ENCODE measurements at regions not wholly inside any gene's neighbourhood (a gene's known extent, or its start where the extent isn't known, plus 50 kb on each side); places are given as distances from the start of the nearest gene placed in this dataset.

GRCh38 chrX:9257718-9258420, 207.0 kb upstream of the TBL1X start:
- 48 to 61% methylated on average over 6 of the region's 6 CpGs for WGBS, 2 donors
- Histone ChIP-seq H3K27me3 (ENCODE audit: control insufficient read depth in 1 of 2, insufficient read depth in 2 of 2, low read length in 1 of 2) (no peaks in the 10 kb centered on the region), H3K4me1 (ENCODE audit: control insufficient read depth in 1 of 2, insufficient read depth in 2 of 2, low read length in 2 of 2) (no peaks in the 10 kb centered on the region), H3K9me3 (ENCODE audit: control insufficient read depth, low read length) (no peaks in the 10 kb centered on the region), H3K36me3 (ENCODE audit: control insufficient read depth in 1 of 2, insufficient read depth in 2 of 2, low read length in 1 of 2) (no peaks in the 10 kb centered on the region), H3K4me3 (ENCODE audit: low read length in 2 of 2) (no peak overlapping the region), H3K27ac (ENCODE audit: low read depth in 1 of 2, low read length in 2 of 2) (no peak overlapping the region)
- intact Hi-C loops (cut with DNase I) = no loop called here
- no peak for ATAC-seq (ENCODE audit: low FRiP score)
- no peak for DNase-seq

DNA sequence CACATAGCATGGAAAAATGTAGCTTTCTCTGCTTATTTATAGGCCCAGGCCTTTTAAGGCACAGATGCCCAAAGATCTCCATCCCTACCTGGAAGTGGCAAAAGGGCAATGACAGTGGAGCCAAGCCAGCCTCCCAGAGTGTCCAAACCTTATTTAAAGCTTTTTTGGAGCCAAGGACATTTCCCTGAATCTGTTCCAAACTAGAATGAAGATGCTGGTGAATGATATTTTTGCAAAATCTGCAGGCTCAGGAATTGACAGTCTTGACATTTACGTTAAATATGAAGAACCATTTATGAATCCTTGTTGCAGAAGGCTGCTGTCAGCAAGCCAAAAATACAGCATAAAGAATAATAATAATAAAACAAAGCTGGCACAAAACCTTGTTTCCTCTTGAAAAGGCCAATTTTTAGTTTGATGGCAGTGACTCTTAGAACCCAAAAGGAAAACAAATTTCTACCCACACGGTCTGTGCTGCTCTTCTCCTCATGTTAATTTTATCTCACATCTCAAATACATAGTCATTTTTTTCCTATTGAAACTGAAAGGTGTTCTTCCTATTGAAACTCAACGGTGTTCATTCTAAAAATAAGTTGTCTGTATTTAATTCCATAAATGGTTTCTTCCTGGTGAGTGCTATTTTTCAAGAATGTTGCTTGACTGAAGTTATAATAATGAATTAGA, 206.3 kb upstream of the TBL1X start:
- no peaks in the 10 kb centered on the region for H3K9me3 ChIP-seq (ENCODE audit: control insufficient read depth, low read length)
- ATAC-seq (ENCODE audit: low FRiP score) (no peak), DNase-seq (no peak)
- H3K36me3 ChIP-seq (ENCODE audit: control insufficient read depth in 1 of 2, insufficient read depth in 2 of 2, low read length in 1 of 2) = no peaks in the 10 kb centered on the region
- intact Hi-C loops (cut with DNase I) = no loop called here
- H3K27ac ChIP-seq (ENCODE audit: low read depth in 1 of 2, low read length in 2 of 2) = no peak overlapping the region
- no peak overlapping the region for H3K4me3 ChIP-seq (ENCODE audit: low read length in 2 of 2)
- WGBS, 2 donors = 31 to 48% methylated on average over 3 of the region's 3 CpGs
- no peaks in the 10 kb centered on the region for H3K27me3 ChIP-seq (ENCODE audit: control insufficient read depth in 1 of 2, insufficient read depth in 2 of 2, low read length in 1 of 2)
- H3K4me1 ChIP-seq (ENCODE audit: control insufficient read depth in 1 of 2, insufficient read depth in 2 of 2, low read length in 2 of 2) = no peaks in the 10 kb centered on the region

- no peak overlapping the region for H3K4me3 ChIP-seq (ENCODE audit: low read length in 2 of 2)
- H3K9me3 ChIP-seq (ENCODE audit: control insufficient read depth, low read length) = no peaks in the 10 kb centered on the region
- ATAC-seq (ENCODE audit: low FRiP score) (no peak), DNase-seq (no peak)
- no peak overlapping the region for H3K27ac ChIP-seq (ENCODE audit: low read depth in 1 of 2, low read length in 2 of 2)
- H3K4me1 ChIP-seq (ENCODE audit: control insufficient read depth in 1 of 2, insufficient read depth in 2 of 2, low read length in 2 of 2) = no peaks in the 10 kb centered on the region
- no peaks in the 10 kb centered on the region for H3K27me3 ChIP-seq (ENCODE audit: control insufficient read depth in 1 of 2, insufficient read depth in 2 of 2, low read length in 1 of 2)
- H3K36me3 ChIP-seq (ENCODE audit: control insufficient read depth in 1 of 2, insufficient read depth in 2 of 2, low read length in 1 of 2) = no peaks in the 10 kb centered on the region
- WGBS, 2 donors = 88 to 96% methylated on average over 1 of the region's 1 CpG
- intact Hi-C loops (cut with DNase I) = no loop called here
Observed at GRCh38 chrX:9260603-9261002, 204.3 kb upstream of the TBL1X start.

DNA sequence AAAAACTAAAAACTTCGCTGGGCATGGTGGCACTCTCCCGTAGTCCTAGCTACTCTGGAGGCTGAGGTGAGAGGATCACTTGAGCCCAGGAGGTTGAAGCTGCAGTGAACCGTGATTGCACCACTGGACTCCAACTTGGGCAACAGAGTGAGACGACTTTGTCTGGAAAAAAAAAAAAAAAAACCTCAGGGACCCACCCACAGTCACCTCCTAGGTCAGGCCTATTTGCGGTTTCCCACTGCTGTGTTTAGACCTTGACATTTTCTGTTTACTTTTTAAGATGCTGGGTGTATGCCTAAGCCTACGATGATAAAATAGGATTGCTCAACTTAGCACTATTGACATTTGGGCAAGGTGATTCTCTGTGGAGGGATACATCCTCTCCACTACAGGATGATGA, 197.4 kb upstream of the TBL1X start:
- Histone ChIP-seq H3K9me3 (ENCODE audit: control insufficient read depth, low read length) (no peaks in the 10 kb centered on the region), H3K4me3 (ENCODE audit: low read length in 2 of 2) (no peak overlapping the region), H3K27me3 (ENCODE audit: control insufficient read depth in 1 of 2, insufficient read depth in 2 of 2, low read length in 1 of 2) (no peaks in the 10 kb centered on the region), H3K4me1 (ENCODE audit: control insufficient read depth in 1 of 2, insufficient read depth in 2 of 2, low read length in 2 of 2) (no peaks in the 10 kb centered on the region), H3K36me3 (ENCODE audit: control insufficient read depth in 1 of 2, insufficient read depth in 2 of 2, low read length in 1 of 2) (no peaks in the 10 kb centered on the region), H3K27ac (ENCODE audit: low read depth in 1 of 2, low read length in 2 of 2) (no peak overlapping the region)
- DNase-seq (no peak), ATAC-seq (ENCODE audit: low FRiP score) (no peak)
- WGBS, 2 donors = 73 to 83% methylated on average over 6 of the region's 6 CpGs
- intact Hi-C loops (cut with DNase I) = no loop called here

DNA sequence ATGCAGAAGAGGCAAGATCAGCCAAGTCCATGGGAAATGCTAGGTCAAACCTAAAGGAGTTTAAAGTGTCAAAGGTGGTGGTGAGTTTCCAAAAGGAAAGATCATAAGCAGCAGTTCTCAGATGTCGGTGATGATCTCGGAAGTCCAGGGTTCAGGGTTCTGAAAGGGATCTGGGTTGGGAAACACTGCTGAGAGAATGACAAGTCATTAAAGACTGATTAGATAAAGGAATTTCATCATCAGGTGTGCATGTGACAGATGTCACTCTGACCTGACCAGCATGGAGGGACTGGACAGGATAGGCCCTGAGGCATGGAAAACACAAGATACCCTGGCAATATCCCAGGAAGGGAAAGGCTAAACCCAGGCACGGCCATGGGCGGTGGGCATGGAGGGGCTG, 195.7 kb upstream of the TBL1X start:
- WGBS, 2 donors = 91 to 96% methylated on average over 4 of the region's 4 CpGs
- no peaks in the 10 kb centered on the region for H3K27me3 ChIP-seq (ENCODE audit: control insufficient read depth in 1 of 2, insufficient read depth in 2 of 2, low read length in 1 of 2)
- no peaks in the 10 kb centered on the region for H3K4me1 ChIP-seq (ENCODE audit: control insufficient read depth in 1 of 2, insufficient read depth in 2 of 2, low read length in 2 of 2)
- H3K27ac ChIP-seq (ENCODE audit: low read depth in 1 of 2, low read length in 2 of 2) = no peak overlapping the region
- no peak for ATAC-seq (ENCODE audit: low FRiP score)
- no peak overlapping the region for H3K4me3 ChIP-seq (ENCODE audit: low read length in 2 of 2)
- H3K36me3 ChIP-seq (ENCODE audit: control insufficient read depth in 1 of 2, insufficient read depth in 2 of 2, low read length in 1 of 2) = no peaks in the 10 kb centered on the region
- no peak for DNase-seq
- intact Hi-C loops (cut with DNase I) = no loop called here
- no peaks in the 10 kb centered on the region for H3K9me3 ChIP-seq (ENCODE audit: control insufficient read depth, low read length)

GRCh38 chrX:9271789-9272525, 192.9 kb upstream of the TBL1X start:
- 71 to 84% methylated on average over 13 of the region's 13 CpGs for WGBS, 2 donors
- H3K27me3 ChIP-seq (ENCODE audit: control insufficient read depth in 1 of 2, insufficient read depth in 2 of 2, low read length in 1 of 2) = no peaks in the 10 kb centered on the region
- no peak overlapping the region for H3K4me3 ChIP-seq (ENCODE audit: low read length in 2 of 2)
- DNase-seq (no peak), ATAC-seq (ENCODE audit: low FRiP score) (no peak)
- no peaks in the 10 kb centered on the region for H3K36me3 ChIP-seq (ENCODE audit: control insufficient read depth in 1 of 2, insufficient read depth in 2 of 2, low read length in 1 of 2)
- intact Hi-C loops (cut with DNase I) = no loop called here
- no peak overlapping the region for H3K27ac ChIP-seq (ENCODE audit: low read depth in 1 of 2, low read length in 2 of 2)
- H3K9me3 ChIP-seq (ENCODE audit: control insufficient read depth, low read length) = no peaks in the 10 kb centered on the region
- H3K4me1 ChIP-seq (ENCODE audit: control insufficient read depth in 1 of 2, insufficient read depth in 2 of 2, low read length in 2 of 2) = no peaks in the 10 kb centered on the region

DNA sequence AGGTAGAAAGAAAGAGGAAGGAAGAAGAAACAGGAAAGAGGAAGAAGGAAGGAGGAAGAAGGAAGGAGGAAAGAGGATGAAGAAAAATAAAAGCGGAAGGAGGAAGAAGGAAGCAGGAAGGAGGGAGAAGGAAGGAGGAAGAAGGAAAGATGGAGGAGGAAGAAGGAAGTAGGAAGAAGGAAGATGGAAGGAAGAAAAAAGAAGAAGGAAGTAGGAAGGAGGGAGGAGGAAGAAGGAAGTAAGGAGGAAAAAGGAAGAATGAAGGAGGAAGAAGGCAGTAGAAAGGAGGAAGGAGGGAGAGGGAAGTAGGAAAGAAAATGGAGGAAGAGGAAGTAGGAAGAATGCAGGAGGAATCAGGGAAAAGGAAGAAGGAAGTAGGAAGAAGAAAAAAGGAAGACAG, 191.1 kb upstream of the TBL1X start:
- 93 to 96% methylated on average over 1 of the region's 1 CpG for WGBS, 2 donors
- Histone ChIP-seq H3K4me1 (ENCODE audit: control insufficient read depth in 1 of 2, insufficient read depth in 2 of 2, low read length in 2 of 2) (no peaks in the 10 kb centered on the region), H3K36me3 (ENCODE audit: control insufficient read depth in 1 of 2, insufficient read depth in 2 of 2, low read length in 1 of 2) (no peaks in the 10 kb centered on the region), H3K9me3 (ENCODE audit: control insufficient read depth, low read length) (no peaks in the 10 kb centered on the region), H3K4me3 (ENCODE audit: low read length in 2 of 2) (no peak overlapping the region), H3K27me3 (ENCODE audit: control insufficient read depth in 1 of 2, insufficient read depth in 2 of 2, low read length in 1 of 2) (no peaks in the 10 kb centered on the region), H3K27ac (ENCODE audit: low read depth in 1 of 2, low read length in 2 of 2) (no peak overlapping the region)
- ATAC-seq (ENCODE audit: low FRiP score) (no peak), DNase-seq (no peak)
- intact Hi-C loops (cut with DNase I) = no loop called here

- DNase-seq = no peak
- H3K4me3 ChIP-seq (ENCODE audit: low read length in 2 of 2) = no peak overlapping the region
- WGBS, 2 donors = 80 to 85% methylated on average over 7 of the region's 7 CpGs
- H3K4me1 ChIP-seq (ENCODE audit: control insufficient read depth in 1 of 2, insufficient read depth in 2 of 2, low read length in 2 of 2) = no peaks in the 10 kb centered on the region
- H3K27me3 ChIP-seq (ENCODE audit: control insufficient read depth in 1 of 2, insufficient read depth in 2 of 2, low read length in 1 of 2) = no peaks in the 10 kb centered on the region
- intact Hi-C loops (cut with DNase I) = no loop called here
- no peaks in the 10 kb centered on the region for H3K9me3 ChIP-seq (ENCODE audit: control insufficient read depth, low read length)
- H3K27ac ChIP-seq (ENCODE audit: low read depth in 1 of 2, low read length in 2 of 2) = no peak overlapping the region
- H3K36me3 ChIP-seq (ENCODE audit: control insufficient read depth in 1 of 2, insufficient read depth in 2 of 2, low read length in 1 of 2) = no peaks in the 10 kb centered on the region
- ATAC-seq (ENCODE audit: low FRiP score) = peak; percentile 41
Observed at GRCh38 chrX:9278475-9279233, 186.2 kb upstream of the TBL1X start.

Measured in aorta (tissue), 5 donors.